CD14-positive monocyte (primary cell): ENCODE measurements at regions not wholly inside any gene's neighbourhood (a gene's known extent, or its start where the extent isn't known, plus 50 kb on each side); places are given as distances from the start of the nearest gene placed in this dataset.

ENCODE experiments used
- DNase-seq, 3 donors: peaks; one replicate each; pipeline ENCODE4 v3.0.0-alpha.2; 2011 to 2022
- H2AFZ ChIP-seq: 2 replicates; pipeline ENCODE4 v1.6.0; 2012; ENCODE audit warnings: mild to moderate bottlenecking, low read depth, low read length, inconsistent platforms; ENCODE audit not compliant: insufficient read depth, poor library complexity, severe bottlenecking
- H3K27ac ChIP-seq, 2 donors: 1 replicate in 1 of 2; 2 replicates in 1 of 2; pipeline ENCODE4 v1.5.1; 2012 to 2013; ENCODE audit warnings: low read length in 2 of 2, control low read depth in 1 of 2, inconsistent platforms in 1 of 2, low read depth in 1 of 2, mild to moderate bottlenecking in 1 of 2
- H3K27me3 ChIP-seq, 2 donors: one replicate each; pipeline versions ENCODE4 v1.6.0 to v1.6.1; 2011 to 2013; ENCODE audit warnings: low read length in 2 of 2; ENCODE audit not compliant: control insufficient read depth in 2 of 2, insufficient read depth in 2 of 2
- H3K36me3 ChIP-seq, 2 donors: replicated peaks in 1 of 2; 1 replicate in 1 of 2; 2 replicates in 1 of 2; pipeline versions ENCODE4 v1.5.1 to v1.6.1; 2012 to 2013; ENCODE audit warnings: low read length in 2 of 2, control low read depth in 1 of 2, inconsistent platforms in 1 of 2, mild to moderate bottlenecking in 1 of 2; ENCODE audit not compliant: insufficient read depth in 2 of 2, control insufficient read depth in 1 of 2
- H3K4me1 ChIP-seq, 2 donors: 1 replicate in 1 of 2; 2 replicates in 1 of 2; pipeline versions ENCODE4 v1.5.1 to v1.6.1; 2012 to 2013; ENCODE audit warnings: low read length in 2 of 2, control low read depth in 1 of 2, inconsistent platforms in 1 of 2, mild to moderate bottlenecking in 1 of 2, moderate library complexity in 1 of 2; ENCODE audit not compliant: insufficient read depth in 2 of 2, control insufficient read depth in 1 of 2
- H3K4me2 ChIP-seq: replicated peaks from 2 replicates; pipeline ENCODE3; 2012; ENCODE audit warnings: low read length, moderate library complexity, mild to moderate bottlenecking; ENCODE audit not compliant: poor library complexity, severe bottlenecking; ENCODE audit errors: extremely low read depth
- H3K4me3 ChIP-seq, 3 experiments: fragments of 200-600 bp in 1 of 3; sonication (generic) in 1 of 3; replicated peaks in 1 of 3; 1 replicate in 2 of 3; 2 replicates in 1 of 3; pipeline ENCODE4 v1.5.1; 2011 to 2013; ENCODE audit warnings: low read length in 3 of 3, mild to moderate bottlenecking in 3 of 3, control low read depth in 2 of 3, low read depth in 2 of 3, inconsistent platforms in 1 of 3, moderate library complexity in 1 of 3
- H3K79me2 ChIP-seq: 2 replicates; pipeline ENCODE4 v1.6.0; 2012; ENCODE audit warnings: mild to moderate bottlenecking, control low read depth, inconsistent platforms, low read length, moderate library complexity; ENCODE audit not compliant: insufficient read depth
- H3K9ac ChIP-seq: 2 replicates; pipeline ENCODE4 v1.6.0; 2017; ENCODE audit warnings: low read length, mild to moderate bottlenecking; ENCODE audit not compliant: insufficient read depth, poor library complexity, severe bottlenecking
- H3K9me3 ChIP-seq, 2 donors: replicated peaks in 1 of 2; 1 replicate in 1 of 2; 2 replicates in 1 of 2; pipeline versions ENCODE4 v1.5.1 to v1.6.1; 2012 to 2013; ENCODE audit warnings: low read length in 2 of 2, control low read depth in 1 of 2; ENCODE audit not compliant: control insufficient read depth in 1 of 2, insufficient read depth in 1 of 2
- H4K20me1 ChIP-seq: 2 replicates; pipeline ENCODE4 v1.6.0; 2012; ENCODE audit warnings: mild to moderate bottlenecking, low read length, control low read depth, moderate library complexity; ENCODE audit not compliant: insufficient read depth
- H3K27ac Mint-ChIP-seq, 7 donors: one replicate each; pipeline ENCODE4 v1.8.0; 2020; ENCODE audit warnings: mild to moderate bottlenecking in 7 of 7, mixed read lengths in 7 of 7, moderate library complexity in 6 of 7, inconsistent platforms in 2 of 7
- H3K27me3 Mint-ChIP-seq, 3 donors: one replicate each; pipeline ENCODE4 v1.8.0; 2021 to 2022; ENCODE audit warnings: low read depth in 3 of 3, mild to moderate bottlenecking in 3 of 3, mixed read lengths in 3 of 3, moderate library complexity in 3 of 3, inconsistent platforms in 1 of 3
- H3K36me3 Mint-ChIP-seq, 2 donors: one replicate each; pipeline ENCODE4 v1.8.0; 2020; ENCODE audit warnings: mixed read lengths in 2 of 2, inconsistent platforms in 1 of 2, mild to moderate bottlenecking in 1 of 2
- H3K4me1 Mint-ChIP-seq: one replicate; pipeline ENCODE4 v1.8.0; 2020; ENCODE audit warnings: mild to moderate bottlenecking, mixed read lengths
- H3K4me3 Mint-ChIP-seq, 2 donors: one replicate each; pipeline ENCODE4 v1.8.0; 2020; ENCODE audit warnings: mild to moderate bottlenecking in 2 of 2, mixed read lengths in 2 of 2, moderate library complexity in 1 of 2
- H3K9me3 Mint-ChIP-seq, 7 donors: one replicate each; pipeline ENCODE4 v1.8.0; 2020 to 2022; ENCODE audit warnings: mixed read lengths in 7 of 7, mild to moderate bottlenecking in 6 of 7, moderate library complexity in 6 of 7, inconsistent platforms in 2 of 7
- CTCF ChIP-seq: fragments of 200-600 bp; IDR thresholded peaks from one replicate; pipeline ENCODE4 v1.8.0; 2022; ENCODE audit warnings: antibody characterized with exemption, mild to moderate bottlenecking
- WGBS: methylation state at CpG from one replicate; pipeline ENCODE4 v1.1.5; 2013; ENCODE audit warnings: missing lambda C conversion rate; ENCODE audit not compliant: insufficient coverage; 5-methylcytosine and 5-hydroxymethylcytosine counted together
- intact Hi-C, 2 donors: fragments of 100-400 bp; cut with micrococcal nuclease; formaldehyde crosslinking; loops; one replicate each; pipeline versions ENCODE4 v1.15.0 to v1.15.1; 2023

- Histone ChIP-seq H3K4me1 (peaks cover 22 to 23% of the 10 kb centered on the region in 2 donors), H3K27ac (no peak overlapping the region), H3K4me2 (peak overlapping the region; percentile 60), H3K4me3 (peak overlapping the region in 1 of 3 experiments; percentile 56), H4K20me1 (no peaks in the 10 kb centered on the region), H3K79me2 (no peaks in the 10 kb centered on the region), H3K9me3 (peaks cover 0 to 8% of the 10 kb centered on the region in 2 donors), H2AFZ (peak overlapping the region; percentile 66), H3K9ac (no peak overlapping the region), H3K36me3 (no peaks in the 10 kb centered on the region), H3K27me3 (peaks cover 0 to 12% of the 10 kb centered on the region in 2 donors)
- peak overlapping the region; percentile 28 to 82 (median 74) for H3K27ac Mint-ChIP-seq
- H3K4me3 Mint-ChIP-seq, result peak overlapping the region; percentile 71 to 88
- WGBS, result 3% methylated on average over 23 of the region's 23 CpGs
- intact Hi-C loops, result no loop called here
- no peaks in the 10 kb centered on the region for H3K36me3 Mint-ChIP-seq
- peaks cover 20% of the 10 kb centered on the region for H3K4me1 Mint-ChIP-seq
- peak; percentile 36 to 81 (median 71) for DNase-seq
- H3K9me3 Mint-ChIP-seq, result peaks cover 5 to 22% (median 7%) of the 10 kb centered on the region in 7 donors
- no peak for TF ChIP-seq CTCF
- peaks cover 16 to 43% (median 41%) of the 10 kb centered on the region in 3 donors for H3K27me3 Mint-ChIP-seq
Observed at GRCh38 chr12:132428936-132429601, 60.9 kb upstream of the FBRSL1 start.

- Mint-ChIP-seq H3K4me3 (peak overlapping the region; percentile 71 to 88), H3K27ac (peak overlapping the region in 5 of 7 donors; percentile 65 to 82 (median 74)), H3K9me3 (peaks cover 5 to 20% (median 10%) of the 10 kb centered on the region in 7 donors), H3K4me1 (peaks cover 20% of the 10 kb centered on the region), H3K27me3 (peaks cover 19 to 44% (median 42%) of the 10 kb centered on the region in 3 donors), H3K36me3 (no peaks in the 10 kb centered on the region)
- peak overlapping the region; percentile 66 for H2AFZ ChIP-seq
- H3K4me2 ChIP-seq, result peak overlapping the region; percentile 60
- H3K27me3 ChIP-seq, result peaks cover 0 to 12% of the 10 kb centered on the region in 2 donors
- peak in 1 of 3 donors; percentile 29 for DNase-seq
- peaks cover 0 to 9% of the 10 kb centered on the region in 2 donors for H3K9me3 ChIP-seq
- H3K36me3 ChIP-seq, result no peaks in the 10 kb centered on the region
- 51% methylated on average over 31 of the region's 39 CpGs for WGBS
- intact Hi-C loops, result no loop called here
- no peaks in the 10 kb centered on the region for H4K20me1 ChIP-seq
- H3K27ac ChIP-seq, result no peak overlapping the region
- H3K9ac ChIP-seq, result no peak overlapping the region
- TF ChIP-seq CTCF, result no peak
- H3K4me3 ChIP-seq, result peak overlapping the region in 1 of 3 experiments; percentile 56
- H3K79me2 ChIP-seq, result no peaks in the 10 kb centered on the region
- peaks cover 22 to 23% of the 10 kb centered on the region in 2 donors for H3K4me1 ChIP-seq
Observed at GRCh38 chr12:132427999-132428935, 61.7 kb upstream of the FBRSL1 start.
